CD4-positive, CD25-positive, alpha-beta regulatory T cell (primary cell): ENCODE measurements at regions not wholly inside any gene's neighbourhood (a gene's known extent, or its start where the extent isn't known, plus 50 kb on each side); places are given as distances from the start of the nearest gene placed in this dataset.

Source experiments
- ATAC-seq, 2 donors: fragments of 150-1000 bp; cut with Tn5 transposase; one replicate each; pipeline ENCODE4 v1.10.0; 2021; ENCODE audit warnings: low read depth in 2 of 2, moderate number of reproducible peaks in 2 of 2, moderate library complexity in 1 of 2
- DNase-seq, 3 donors: peaks; one replicate each; pipeline versions ENCODE4 v3.0.0 to v3.0.0-alpha.2; 2012 to 2022; ENCODE audit warnings: mixed read lengths in 1 of 3
- H3K27ac ChIP-seq: one replicate; pipeline ENCODE4 v1.7.0; 2013; ENCODE audit warnings: mild to moderate bottlenecking, low read length; ENCODE audit not compliant: insufficient read depth, poor library complexity, severe bottlenecking
- H3K27me3 ChIP-seq: one replicate; pipeline ENCODE4 v1.7.0; 2013; ENCODE audit warnings: low read length; ENCODE audit not compliant: control insufficient read depth, insufficient read depth
- H3K36me3 ChIP-seq: one replicate; pipeline ENCODE4 v1.7.0; 2013; ENCODE audit warnings: mild to moderate bottlenecking, low read length, moderate library complexity; ENCODE audit not compliant: control insufficient read depth, insufficient read depth
- H3K4me1 ChIP-seq: 2 replicates; pipeline ENCODE4 v1.7.0; 2013; ENCODE audit warnings: mild to moderate bottlenecking, low read length; ENCODE audit not compliant: insufficient read depth, control insufficient read depth, poor library complexity, severe bottlenecking
- H3K4me3 ChIP-seq: one replicate; pipeline ENCODE4 v1.7.0; 2013; ENCODE audit warnings: low read depth, mild to moderate bottlenecking, low read length, moderate library complexity
- H3K9me3 ChIP-seq, 2 experiments: 1 replicate in 1 of 2; 2 replicates in 1 of 2; pipeline ENCODE4 v1.7.0; 2013; ENCODE audit warnings: low read length in 2 of 2, mild to moderate bottlenecking in 1 of 2, moderate library complexity in 1 of 2; ENCODE audit not compliant: control insufficient read depth in 2 of 2
- H3K27ac Mint-ChIP-seq, 3 donors: one replicate each; pipeline ENCODE4 v1.8.0; 2020 to 2022; ENCODE audit warnings: mild to moderate bottlenecking in 3 of 3, mixed read lengths in 3 of 3, moderate library complexity in 2 of 3
- H3K27me3 Mint-ChIP-seq: one replicate; pipeline ENCODE4 v1.8.0; 2022; ENCODE audit warnings: mild to moderate bottlenecking, mixed read lengths
- H3K36me3 Mint-ChIP-seq: one replicate; pipeline ENCODE4 v1.8.0; 2020; ENCODE audit warnings: mixed read lengths
- H3K4me1 Mint-ChIP-seq, 4 donors: one replicate each; pipeline ENCODE4 v1.8.0; 2020 to 2022; ENCODE audit warnings: mixed read lengths in 4 of 4, mild to moderate bottlenecking in 1 of 4
- H3K4me3 Mint-ChIP-seq, 4 donors: one replicate each; pipeline ENCODE4 v1.8.0; 2020 to 2022; ENCODE audit warnings: mild to moderate bottlenecking in 4 of 4, mixed read lengths in 4 of 4, moderate library complexity in 3 of 4
- H3K9me3 Mint-ChIP-seq, 7 donors: one replicate each; pipeline ENCODE4 v1.8.0; 2020 to 2022; ENCODE audit warnings: mixed read lengths in 7 of 7, mild to moderate bottlenecking in 3 of 7, moderate library complexity in 2 of 7

DNA sequence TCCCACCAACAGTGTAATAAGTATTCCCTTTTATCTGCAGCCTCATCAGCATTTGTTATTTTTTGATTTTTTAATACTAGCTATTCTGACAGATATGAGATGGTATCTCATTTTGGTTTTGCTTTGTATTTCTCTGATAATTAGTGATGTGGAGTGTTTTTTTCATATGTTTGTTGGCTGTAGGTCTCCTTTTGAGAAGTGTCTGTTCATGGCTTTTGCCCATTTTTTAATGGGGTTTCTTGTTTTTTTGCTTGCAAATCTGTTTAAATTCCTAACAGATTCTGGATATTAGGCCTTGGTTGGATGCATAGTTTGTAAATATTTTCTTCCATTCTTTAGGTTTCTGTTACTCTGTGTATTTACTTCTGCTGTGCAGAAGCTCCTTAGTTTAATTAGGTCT is 445.4 kb upstream of the DAB2 start:
- Mint-ChIP-seq H3K27ac (no peak overlapping the region), H3K27me3 (peaks cover 14% of the 10 kb centered on the region), H3K9me3 (peaks cover 2 to 12% (median 7%) of the 10 kb centered on the region in 7 donors), H3K36me3 (no peaks in the 10 kb centered on the region), H3K4me3 (no peak overlapping the region), H3K4me1 (no peaks in the 10 kb centered on the region)
- H3K9me3 ChIP-seq = no peaks in the 10 kb centered on the region
- no peak overlapping the region for H3K4me3 ChIP-seq
- no peak overlapping the region for H3K27ac ChIP-seq
- no peaks in the 10 kb centered on the region for H3K27me3 ChIP-seq
- ATAC-seq (no peak), DNase-seq (no peak)
- no peaks in the 10 kb centered on the region for H3K36me3 ChIP-seq
- no peaks in the 10 kb centered on the region for H3K4me1 ChIP-seq

DNA sequence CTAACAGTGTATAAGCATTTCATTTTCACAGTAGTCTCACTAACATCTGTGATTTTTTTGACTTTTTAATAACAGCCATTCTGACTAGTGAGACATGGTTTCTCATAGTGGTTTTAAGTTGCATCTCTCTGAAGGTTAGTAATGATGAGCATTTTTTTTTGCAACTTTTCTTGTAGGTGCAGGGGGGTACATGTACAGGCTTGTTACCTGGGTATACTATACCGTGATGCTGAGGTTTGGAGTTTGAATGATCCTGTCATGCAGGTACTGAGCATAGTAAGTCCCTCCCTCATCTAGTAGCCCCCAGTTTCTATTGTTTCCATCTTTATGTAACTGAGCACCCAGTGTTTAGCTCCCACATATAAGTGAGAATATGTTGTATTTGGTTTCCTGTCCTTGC is 444.6 kb upstream of the DAB2 start:
- H3K4me3 Mint-ChIP-seq = no peak overlapping the region
- no peaks in the 10 kb centered on the region for H3K9me3 ChIP-seq
- no peaks in the 10 kb centered on the region for H3K4me1 ChIP-seq
- H3K36me3 ChIP-seq = no peaks in the 10 kb centered on the region
- ATAC-seq (no peak), DNase-seq (no peak)
- no peaks in the 10 kb centered on the region for H3K36me3 Mint-ChIP-seq
- no peak overlapping the region for H3K27ac Mint-ChIP-seq
- no peaks in the 10 kb centered on the region for H3K27me3 ChIP-seq
- no peak overlapping the region for H3K4me3 ChIP-seq
- no peak overlapping the region for H3K27ac ChIP-seq
- peaks cover 14% of the 10 kb centered on the region for H3K27me3 Mint-ChIP-seq
- peaks cover 2 to 12% (median 7%) of the 10 kb centered on the region in 7 donors for H3K9me3 Mint-ChIP-seq
- no peaks in the 10 kb centered on the region for H3K4me1 Mint-ChIP-seq

DNA sequence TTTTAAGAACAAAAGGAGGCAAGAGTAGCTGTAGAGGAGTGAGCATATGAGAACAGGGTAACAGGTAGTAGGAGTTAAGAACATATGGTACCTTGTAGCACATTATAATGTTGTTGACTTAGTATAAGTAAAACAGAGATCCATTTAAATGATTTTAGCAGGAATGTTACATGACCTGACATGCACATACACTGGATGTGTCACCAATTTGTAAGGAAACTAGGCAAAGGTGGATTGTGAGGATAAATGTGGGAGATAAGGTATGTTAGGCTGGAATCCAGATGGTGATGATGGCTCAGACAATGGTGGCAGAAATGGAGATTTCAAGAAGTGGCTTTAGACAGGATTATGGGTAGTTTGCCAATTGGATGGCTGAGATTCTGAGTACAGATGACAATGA is 443.1 kb upstream of the DAB2 start:
- Mint-ChIP-seq H3K9me3 (peaks cover 2 to 12% (median 5%) of the 10 kb centered on the region in 7 donors), H3K4me3 (no peak overlapping the region), H3K36me3 (no peaks in the 10 kb centered on the region), H3K27ac (no peak overlapping the region), H3K27me3 (peaks cover 9% of the 10 kb centered on the region), H3K4me1 (no peaks in the 10 kb centered on the region)
- Histone ChIP-seq H3K4me1 (no peaks in the 10 kb centered on the region), H3K27me3 (no peaks in the 10 kb centered on the region), H3K36me3 (no peaks in the 10 kb centered on the region), H3K27ac (no peak overlapping the region), H3K9me3 (no peaks in the 10 kb centered on the region), H3K4me3 (no peak overlapping the region)
- ATAC-seq (no peak), DNase-seq (no peak)

DNA sequence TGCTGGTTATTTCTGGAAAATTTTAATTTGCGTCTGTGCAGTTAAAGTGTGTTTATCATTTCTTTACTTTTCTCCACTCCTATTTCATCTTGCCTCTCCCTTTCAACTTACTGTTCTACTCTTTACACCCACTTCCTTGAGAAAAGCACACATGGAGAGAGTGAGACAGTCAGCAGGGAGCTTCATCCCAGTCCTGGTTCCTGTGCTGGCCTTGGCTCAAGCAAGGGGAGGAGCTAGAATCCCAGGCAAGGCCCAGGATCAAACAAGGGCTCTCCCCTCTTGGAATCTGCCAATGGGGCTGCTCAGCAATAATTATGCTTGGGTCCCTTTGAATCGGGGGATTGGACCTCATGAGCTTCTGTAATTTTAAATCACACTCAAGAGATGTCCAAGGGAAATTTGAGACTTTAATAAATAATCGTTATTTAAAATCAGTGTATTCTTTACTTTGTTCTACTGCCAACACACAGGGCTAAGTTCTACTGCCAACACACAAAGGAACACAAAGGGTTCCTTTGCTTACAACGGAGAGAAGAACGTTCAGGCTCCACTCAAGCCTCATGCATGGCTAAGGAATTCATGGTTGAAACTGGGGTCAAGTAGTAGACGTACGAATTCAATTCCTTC is 439.3 kb upstream of the DAB2 start:
- ATAC-seq = no peak
- H3K27me3 Mint-ChIP-seq = peaks cover 10% of the 10 kb centered on the region
- peaks cover 4% of the 10 kb centered on the region for H3K27me3 ChIP-seq

DNA sequence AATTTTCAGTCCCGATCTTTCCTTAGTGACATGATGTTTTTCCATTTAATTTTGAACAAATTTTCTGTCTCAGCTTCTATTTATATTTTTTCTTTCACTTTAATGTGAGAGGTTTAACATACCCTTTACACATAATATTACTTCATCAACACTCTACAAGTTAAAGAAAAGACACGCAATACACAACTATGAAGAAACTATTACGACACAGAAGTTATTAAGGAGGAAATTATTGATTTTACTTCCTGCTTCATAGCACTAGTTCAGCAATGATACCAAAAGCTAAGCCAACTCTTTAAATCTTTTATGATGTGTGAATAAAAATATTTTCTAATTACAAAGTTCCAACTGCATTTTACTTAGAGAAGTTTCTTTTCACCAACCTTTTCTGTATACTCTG is 432.3 kb upstream of the DAB2 start:
- Histone ChIP-seq H3K4me3 (no peak overlapping the region), H3K27ac (no peak overlapping the region), H3K27me3 (peaks cover 7% of the 10 kb centered on the region), H3K36me3 (no peaks in the 10 kb centered on the region), H3K4me1 (no peaks in the 10 kb centered on the region), H3K9me3 (no peaks in the 10 kb centered on the region)
- Mint-ChIP-seq H3K4me1 (peaks cover 0 to 3% (median 0%) of the 10 kb centered on the region in 4 donors), H3K4me3 (no peak overlapping the region), H3K9me3 (no peaks in the 10 kb centered on the region), H3K36me3 (no peaks in the 10 kb centered on the region), H3K27ac (no peak overlapping the region), H3K27me3 (peaks cover 4% of the 10 kb centered on the region)
- DNase-seq (no peak), ATAC-seq (no peak)

More for the DNA sequence above, 439.3 kb upstream of the DAB2 start:
- Histone ChIP-seq H3K36me3 (no peaks in the 10 kb centered on the region), H3K4me3 (no peak overlapping the region), H3K9me3 (no peaks in the 10 kb centered on the region), H3K27ac (no peak overlapping the region), H3K4me1 (no peaks in the 10 kb centered on the region)
- peaks cover 0 to 5% (median 0%) of the 10 kb centered on the region in 4 donors for H3K4me1 Mint-ChIP-seq
- H3K27ac Mint-ChIP-seq = no peak overlapping the region
- peaks cover 0 to 4% (median 2%) of the 10 kb centered on the region in 7 donors for H3K9me3 Mint-ChIP-seq
- no peak for DNase-seq
- no peaks in the 10 kb centered on the region for H3K36me3 Mint-ChIP-seq
- no peak overlapping the region for H3K4me3 Mint-ChIP-seq

DNA sequence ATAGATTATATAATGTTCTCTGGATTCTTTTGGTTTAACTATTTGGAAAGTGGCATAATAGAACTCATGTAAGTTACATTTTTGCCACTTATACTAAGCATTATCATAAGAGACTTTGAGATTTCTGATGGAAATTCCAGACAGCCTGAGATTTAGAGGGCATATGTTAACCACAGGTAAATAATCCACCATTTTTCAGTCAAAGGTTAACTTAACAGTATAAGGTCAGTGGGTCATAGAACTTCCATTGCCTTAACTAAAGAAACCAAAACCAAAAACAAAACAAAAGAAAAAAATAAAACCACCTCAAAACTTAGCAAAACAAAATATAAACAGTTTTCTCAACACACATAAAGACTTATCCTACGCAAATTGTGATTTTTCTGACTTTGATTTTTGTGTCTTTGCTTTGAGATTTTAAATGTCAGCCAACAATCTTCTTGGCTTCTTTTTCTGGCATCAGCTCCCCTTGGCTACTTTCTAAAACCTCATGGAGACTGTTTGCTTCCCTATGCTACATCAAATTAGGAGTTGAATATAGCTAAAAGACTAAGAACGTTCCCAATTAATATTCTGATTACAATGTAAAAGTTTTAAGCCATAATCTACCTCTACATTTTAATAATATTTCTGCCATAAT is 430.1 kb upstream of the DAB2 start:
- H3K27ac ChIP-seq = no peak overlapping the region
- no peaks in the 10 kb centered on the region for H3K4me1 Mint-ChIP-seq
- H3K27me3 ChIP-seq = peaks cover 5% of the 10 kb centered on the region
- DNase-seq (no peak), ATAC-seq (no peak)
- no peak overlapping the region for H3K4me3 Mint-ChIP-seq
- H3K9me3 Mint-ChIP-seq = no peaks in the 10 kb centered on the region
- no peaks in the 10 kb centered on the region for H3K36me3 ChIP-seq
- H3K27ac Mint-ChIP-seq = no peak overlapping the region
- H3K4me3 ChIP-seq = no peak overlapping the region
- no peaks in the 10 kb centered on the region for H3K27me3 Mint-ChIP-seq
- no peaks in the 10 kb centered on the region for H3K36me3 Mint-ChIP-seq
- H3K4me1 ChIP-seq = no peaks in the 10 kb centered on the region
- H3K9me3 ChIP-seq = no peaks in the 10 kb centered on the region

DNA sequence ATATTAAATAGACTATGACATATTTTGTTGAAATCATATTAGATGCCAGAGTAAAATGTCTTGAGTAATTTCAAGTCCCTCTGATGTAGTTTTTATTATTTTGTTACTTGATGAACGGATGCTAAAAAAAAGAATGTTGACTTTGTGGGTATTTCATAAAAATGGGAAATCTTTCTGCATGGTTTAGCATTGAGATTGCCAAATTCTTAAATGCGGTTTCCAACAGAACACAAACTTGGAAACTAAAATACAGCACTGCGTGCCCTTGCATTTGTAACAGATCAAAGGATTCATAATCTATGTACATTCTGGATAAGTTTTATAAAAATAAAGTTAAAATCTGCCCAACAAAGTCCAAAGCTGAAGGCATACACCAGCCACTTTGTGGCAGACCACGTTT is 425.5 kb upstream of the DAB2 start:
- H3K4me3 Mint-ChIP-seq = no peak overlapping the region
- Histone ChIP-seq H3K27me3 (peaks cover 5% of the 10 kb centered on the region), H3K9me3 (no peaks in the 10 kb centered on the region), H3K4me1 (no peaks in the 10 kb centered on the region), H3K27ac (no peak overlapping the region), H3K4me3 (no peak overlapping the region), H3K36me3 (no peaks in the 10 kb centered on the region)
- ATAC-seq (no peak), DNase-seq (no peak)
- H3K27ac Mint-ChIP-seq = no peak overlapping the region
- H3K9me3 Mint-ChIP-seq = peaks cover 0 to 3% (median 0%) of the 10 kb centered on the region in 7 donors
- no peaks in the 10 kb centered on the region for H3K36me3 Mint-ChIP-seq
- no peaks in the 10 kb centered on the region for H3K4me1 Mint-ChIP-seq
- H3K27me3 Mint-ChIP-seq = no peaks in the 10 kb centered on the region

DNA sequence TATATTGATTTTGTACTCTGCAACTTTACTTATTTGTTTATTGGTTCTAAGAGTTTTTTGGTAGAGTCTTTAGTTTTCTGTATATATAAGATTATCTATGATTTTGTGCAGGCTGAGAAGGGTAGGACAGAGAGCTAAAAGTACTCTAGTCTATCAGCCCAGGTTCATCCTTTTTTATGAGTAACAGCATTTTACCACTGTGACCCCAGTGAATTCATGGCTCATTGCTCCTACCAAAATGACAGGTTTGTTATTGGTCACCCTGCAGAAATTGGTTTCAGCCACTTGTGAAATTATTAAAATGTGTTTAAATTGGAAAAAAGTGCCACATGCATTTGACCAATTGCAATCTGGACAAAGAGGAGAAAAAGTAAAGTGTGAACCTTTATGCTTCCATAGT is 421.4 kb upstream of the DAB2 start:
- Histone ChIP-seq H3K4me1 (no peaks in the 10 kb centered on the region), H3K27me3 (peaks cover 5% of the 10 kb centered on the region), H3K27ac (no peak overlapping the region), H3K9me3 (no peaks in the 10 kb centered on the region), H3K36me3 (no peaks in the 10 kb centered on the region), H3K4me3 (no peak overlapping the region)
- no peak for ATAC-seq
- no peak overlapping the region for H3K4me3 Mint-ChIP-seq
- no peaks in the 10 kb centered on the region for H3K36me3 Mint-ChIP-seq
- no peaks in the 10 kb centered on the region for H3K4me1 Mint-ChIP-seq
- H3K27me3 Mint-ChIP-seq = peaks cover 9% of the 10 kb centered on the region
- H3K27ac Mint-ChIP-seq = no peak overlapping the region
- peaks cover 0 to 3% (median 0%) of the 10 kb centered on the region in 7 donors for H3K9me3 Mint-ChIP-seq
- no peak for DNase-seq
